Endothelial cell of umbilical vein (primary cell): ENCODE measurements at regions not wholly inside any gene's neighbourhood (a gene's known extent, or its start where the extent isn't known, plus 50 kb on each side); places are given as distances from the start of the nearest gene placed in this dataset.

Experiments used
- BruUV-seq: library from RNA; stranded (reverse); fragments of 400-500 nt; replicated peaks from 2 replicates; lab custom pipeline; 2021; lab: Mats Ljungman, UMichigan
- CTCF ChIA-PET: fragments of 300-600, 350-600 bp; sonication (Branson Sonifier 250); formaldehyde crosslinking; loops from one replicate; lab custom pipeline; 2021; ENCODE audit warnings: antibody characterized with exemption, inconsistent platforms; lab: Charles Lee
- POLR2A ChIA-PET: fragments of 300-600, 350-600 bp; sonication (Branson Sonifier 250); formaldehyde crosslinking; loops from one replicate; lab custom pipeline; 2021; ENCODE audit warnings: antibody characterized with exemption, inconsistent platforms; lab: Charles Lee
- DNase-seq: peaks from one replicate; pipeline ENCODE4 v3.0.0-alpha.2; 2011; ENCODE audit warnings: low read depth, low spot score
- FAIRE-seq: peaks from 2 replicates; lab custom pipeline; 2011; peaks lifted over from hg19 to GRCh38; lab: Jason Lieb, UNC
- H2AFZ ChIP-seq: 2 replicates; pipeline ENCODE4 v1.6.0; 2012; ENCODE audit warnings: low read depth, low read length, control low read depth, inconsistent platforms
- H3K27ac ChIP-seq: 2 replicates; pipeline ENCODE4 v1.5.1; 2011; ENCODE audit warnings: low read depth, mild to moderate bottlenecking, control low read depth, low read length, moderate library complexity; ENCODE audit not compliant: insufficient read depth
- H3K27me3 ChIP-seq, 2 experiments: 2 replicates each; pipeline versions ENCODE4 v1.6.0 to v1.6.1; 2011; ENCODE audit warnings: low read length in 2 of 2, mixed read lengths in 1 of 2; ENCODE audit not compliant: control insufficient read depth in 2 of 2, insufficient read depth in 2 of 2
- H3K36me3 ChIP-seq, 2 experiments: 2 replicates in 1 of 2; 3 replicates in 1 of 2; pipeline ENCODE4 v1.5.1; 2011; ENCODE audit warnings: low read length in 2 of 2, mild to moderate bottlenecking in 1 of 2, moderate library complexity in 1 of 2; ENCODE audit not compliant: control insufficient read depth in 2 of 2, insufficient read depth in 2 of 2; ENCODE audit errors: extremely low read depth in 1 of 2
- H3K4me1 ChIP-seq: 3 replicates; pipeline ENCODE4 v1.5.1; 2011; ENCODE audit warnings: mild to moderate bottlenecking, low read length; ENCODE audit not compliant: control insufficient read depth, insufficient read depth; ENCODE audit errors: extremely low read depth
- H3K4me2 ChIP-seq: 2 replicates; pipeline ENCODE4 v1.6.1; 2011; ENCODE audit warnings: low read length, control low read depth, mixed read lengths; ENCODE audit not compliant: insufficient read depth
- H3K4me3 ChIP-seq, 3 experiments: fragments of 200-600 bp in 1 of 3; sonication (generic), shearing (Covaris generic) in 1 of 3; replicated peaks in 1 of 3; 2 replicates each; pipeline ENCODE4 v1.5.1; 2011 to 2016; ENCODE audit warnings: control low read depth in 3 of 3, low read length in 3 of 3, mild to moderate bottlenecking in 2 of 3, inconsistent platforms in 1 of 3, low read depth in 1 of 3, moderate library complexity in 1 of 3; ENCODE audit not compliant: insufficient read depth in 1 of 3
- H3K79me2 ChIP-seq: 2 replicates; pipeline ENCODE4 v1.6.0; 2012; ENCODE audit warnings: low read length, inconsistent platforms; ENCODE audit not compliant: control insufficient read depth, insufficient read depth
- H3K9ac ChIP-seq: replicated peaks from 2 replicates; pipeline ENCODE3; 2011; ENCODE audit warnings: low read length, control low read depth; ENCODE audit not compliant: insufficient read depth; ENCODE audit errors: extremely low read depth
- H3K9me1 ChIP-seq: replicated peaks from 3 replicates; pipeline ENCODE4 v1.6.0; 2011; ENCODE audit warnings: mild to moderate bottlenecking, low read length; ENCODE audit not compliant: control insufficient read depth, insufficient read depth; ENCODE audit errors: extremely low read depth
- H3K9me3 ChIP-seq: replicated peaks from 2 replicates; pipeline ENCODE4 v1.5.1; 2012; ENCODE audit warnings: low read length, inconsistent platforms; ENCODE audit not compliant: control insufficient read depth, insufficient read depth
- H4K20me1 ChIP-seq: replicated peaks from 2 replicates; pipeline ENCODE3; 2011; ENCODE audit warnings: mild to moderate bottlenecking, low read length; ENCODE audit not compliant: control insufficient read depth, insufficient read depth; ENCODE audit errors: extremely low read depth
- EZH2 ChIP-seq: IDR thresholded peaks from 2 replicates; pipeline ENCODE4 v1.6.1; 2012; ENCODE audit warnings: borderline replicate concordance, low read depth, mild to moderate bottlenecking, moderate library complexity, low read length, inconsistent platforms; ENCODE audit not compliant: severe bottlenecking
- FOS ChIP-seq: IDR thresholded peaks from 2 replicates; pipeline ENCODE4 v1.6.1; 2011; ENCODE audit warnings: mild to moderate bottlenecking, low read length, moderate library complexity, borderline replicate concordance; ENCODE audit not compliant: insufficient read depth
- GATA2 ChIP-seq: IDR thresholded peaks from 2 replicates; pipeline ENCODE4 v1.7.0; 2011; ENCODE audit warnings: low read depth, mild to moderate bottlenecking, moderate library complexity, mixed read lengths, low read length; ENCODE audit not compliant: insufficient read length, insufficient read depth
- JUN ChIP-seq: IDR thresholded peaks from 2 replicates; pipeline ENCODE4 v1.6.1; 2011; ENCODE audit warnings: borderline replicate concordance, low read depth; ENCODE audit not compliant: insufficient read length, insufficient read depth
- MYC ChIP-seq: IDR thresholded peaks from one replicate; pipeline ENCODE4 v1.6.1; 2011; ENCODE audit warnings: mild to moderate bottlenecking, low read depth, low read length
- POLR2A ChIP-seq: IDR thresholded peaks from 2 replicates; pipeline ENCODE4 v1.6.1; 2012; ENCODE audit warnings: low read depth, mild to moderate bottlenecking, control low read depth, low read length
- POLR2AphosphoS5 ChIP-seq: IDR thresholded peaks from 2 replicates; pipeline ENCODE4 v1.6.1; 2012; ENCODE audit warnings: low read depth, mild to moderate bottlenecking, control low read depth, low read length, moderate library complexity; ENCODE audit not compliant: insufficient read depth
- dilution Hi-C: fragments of 300-500 bp; cut with MboI; formaldehyde crosslinking; loops from one replicate; pipeline ENCODE4 v1.15.0; 2019; ENCODE audit warnings: low sequenced_read_pairs; ENCODE audit not compliant: extremely low pct_ligation_motif_present
- intact Hi-C: fragments of 100-400 bp; cut with micrococcal nuclease; formaldehyde crosslinking; loops from one replicate; pipeline ENCODE4 v1.10.0; 2022
- TF ChIP-seq, protein P1 (sequence below): IDR thresholded peaks from 2 replicates; pipeline ENCODE4 v1.6.1; 2011; ENCODE audit not compliant: insufficient read depth, insufficient read length
- TF ChIP-seq, protein P2 (sequence below), 2 donors: IDR thresholded peaks; 1 replicate in 1 of 2; 2 replicates in 1 of 2; pipeline ENCODE4 v1.5.1; 2011; ENCODE audit warnings: low read length in 2 of 2, mild to moderate bottlenecking in 2 of 2, moderate library complexity in 2 of 2, control low read depth in 1 of 2, inconsistent platforms in 1 of 2, low read depth in 1 of 2; ENCODE audit not compliant: insufficient read depth in 1 of 2; ENCODE audit errors: extremely low read depth in 1 of 2

DNA sequence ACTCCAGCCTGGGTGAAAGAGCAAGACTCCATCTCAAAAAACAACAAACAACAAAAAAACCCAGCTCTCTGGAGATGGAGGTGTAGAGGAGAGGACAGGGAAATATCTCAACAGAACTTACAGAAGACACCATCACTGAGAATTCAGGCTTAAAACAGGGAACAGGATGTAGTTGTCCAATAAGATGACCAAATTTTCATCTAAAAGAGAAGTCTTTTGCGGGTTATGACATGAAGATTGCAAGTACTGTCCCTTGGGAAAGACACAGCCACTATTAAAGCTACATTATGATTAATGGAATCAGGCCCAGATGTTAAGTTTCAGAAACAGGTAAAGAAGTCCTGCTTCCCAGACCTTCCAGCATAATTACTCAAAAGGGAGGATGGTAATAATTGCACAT, 235.2 kb upstream of the NRP1 start:
- Histone ChIP-seq H3K4me3 (no peak overlapping the region), H3K27me3 (peaks cover 5 to 11% of the 10 kb centered on the region in 2 experiments), H3K9ac (no peak overlapping the region), H2AFZ (no peak overlapping the region), H4K20me1 (no peaks in the 10 kb centered on the region), H3K79me2 (no peaks in the 10 kb centered on the region), H3K9me1 (no peaks in the 10 kb centered on the region), H3K4me2 (no peak overlapping the region), H3K4me1 (no peaks in the 10 kb centered on the region), H3K9me3 (no peaks in the 10 kb centered on the region), H3K36me3 (no peaks in the 10 kb centered on the region), H3K27ac (no peak overlapping the region)
- dilution Hi-C loops = no loop called here
- intact Hi-C loops = no loop called here
- FAIRE-seq (no peak), DNase-seq (no peak)
- ChIA-PET POLR2A (no interaction called here), CTCF (no interaction called here)
- no TSS peak for BruUV-seq
- TF ChIP-seq FOS (no peak), MYC (no peak)
- TF ChIP-seq, protein P1, sequence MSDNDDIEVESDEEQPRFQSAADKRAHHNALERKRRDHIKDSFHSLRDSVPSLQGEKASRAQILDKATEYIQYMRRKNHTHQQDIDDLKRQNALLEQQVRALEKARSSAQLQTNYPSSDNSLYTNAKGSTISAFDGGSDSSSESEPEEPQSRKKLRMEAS = no peak

DNA sequence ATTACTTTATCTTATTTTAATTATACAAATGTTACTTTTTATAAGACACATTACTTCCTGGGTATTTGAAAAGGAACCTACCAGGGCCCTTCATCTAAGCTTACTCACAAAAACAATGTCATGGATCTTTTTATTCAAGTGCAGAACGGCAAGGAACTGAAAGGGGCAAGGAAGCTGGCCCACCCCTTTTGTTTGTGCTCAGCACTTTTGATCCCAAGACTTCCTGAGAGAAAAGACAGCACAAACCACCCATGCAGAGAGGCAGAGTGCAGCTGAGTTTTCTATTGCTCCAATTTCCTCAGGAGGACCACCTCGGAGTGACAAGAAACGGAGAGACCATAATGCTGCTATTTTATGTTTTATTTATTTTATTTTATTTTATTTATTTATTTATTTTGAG, 232.0 kb upstream of the NRP1 start:
- Histone ChIP-seq H3K9ac (no peak overlapping the region), H3K27me3 (peaks cover 0 to 11% of the 10 kb centered on the region in 2 experiments), H3K79me2 (no peaks in the 10 kb centered on the region), H3K27ac (no peak overlapping the region), H3K4me3 (no peak overlapping the region), H3K9me1 (no peaks in the 10 kb centered on the region), H3K36me3 (no peaks in the 10 kb centered on the region), H2AFZ (no peak overlapping the region), H4K20me1 (no peaks in the 10 kb centered on the region), H3K9me3 (no peaks in the 10 kb centered on the region), H3K4me1 (no peaks in the 10 kb centered on the region), H3K4me2 (no peak overlapping the region)
- POLR2A ChIA-PET = no interaction called here
- intact Hi-C loops = no loop called here
- dilution Hi-C loops = no loop called here
- TF ChIP-seq GATA2 = no peak
- TF ChIP-seq, protein P1 = no peak
- TF ChIP-seq JUN = no peak
- TF ChIP-seq, protein P2, sequence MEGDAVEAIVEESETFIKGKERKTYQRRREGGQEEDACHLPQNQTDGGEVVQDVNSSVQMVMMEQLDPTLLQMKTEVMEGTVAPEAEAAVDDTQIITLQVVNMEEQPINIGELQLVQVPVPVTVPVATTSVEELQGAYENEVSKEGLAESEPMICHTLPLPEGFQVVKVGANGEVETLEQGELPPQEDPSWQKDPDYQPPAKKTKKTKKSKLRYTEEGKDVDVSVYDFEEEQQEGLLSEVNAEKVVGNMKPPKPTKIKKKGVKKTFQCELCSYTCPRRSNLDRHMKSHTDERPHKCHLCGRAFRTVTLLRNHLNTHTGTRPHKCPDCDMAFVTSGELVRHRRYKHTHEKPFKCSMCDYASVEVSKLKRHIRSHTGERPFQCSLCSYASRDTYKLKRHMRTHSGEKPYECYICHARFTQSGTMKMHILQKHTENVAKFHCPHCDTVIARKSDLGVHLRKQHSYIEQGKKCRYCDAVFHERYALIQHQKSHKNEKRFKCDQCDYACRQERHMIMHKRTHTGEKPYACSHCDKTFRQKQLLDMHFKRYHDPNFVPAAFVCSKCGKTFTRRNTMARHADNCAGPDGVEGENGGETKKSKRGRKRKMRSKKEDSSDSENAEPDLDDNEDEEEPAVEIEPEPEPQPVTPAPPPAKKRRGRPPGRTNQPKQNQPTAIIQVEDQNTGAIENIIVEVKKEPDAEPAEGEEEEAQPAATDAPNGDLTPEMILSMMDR (IDR thresholded peaks at IDR 0.05; ENCODE audit: extremely low read depth in 1 of 2, insufficient read depth in 1 of 2, low read depth in 1 of 2, low read length in 2 of 2) = no peak
- TF ChIP-seq FOS = no peak
- TF ChIP-seq MYC = no peak
- TF ChIP-seq POLR2AphosphoS5 = no peak
- no peak for TF ChIP-seq EZH2
- no peak for TF ChIP-seq POLR2A
- FAIRE-seq (no peak), DNase-seq (no peak)
- no TSS peak for BruUV-seq
- CTCF ChIA-PET = no interaction called here
